ENCODE measurements at regions not wholly inside any gene's neighbourhood (a gene's known extent, or its start where the extent isn't known, plus 50 kb on each side); places are given as distances from the start of the nearest gene placed in this dataset.

GRCh38 chr1:58149271-58149812, 397.2 kb downstream of the OMA1 start:
- TF ChIP-seq CTCF (IDR thresholded peaks at IDR 0.05 in 2 of 3, conservative IDR thresholded peaks at IDR 0.05 in 1 of 3; ENCODE audit: insufficient read depth in 2 of 3, low read depth in 1 of 3, low read length in 3 of 3) (no peak), RAD21 (CRISPR knock-in tag; conservative IDR thresholded peaks at IDR 0.05 in 1 of 2, IDR thresholded peaks at IDR 0.05 in 1 of 2) (no peak), ZBTB49 (CRISPR knock-in tag; IDR thresholded peaks at IDR 0.05; ENCODE audit: borderline replicate concordance) (no peak), ID3 (CRISPR knock-in tag; IDR thresholded peaks at IDR 0.05) (no peak), ID3 (tag; IDR thresholded peaks at IDR 0.05) (no peak), ZEB2 (IDR thresholded peaks at IDR 0.05) (no peak), RBFOX2 (IDR thresholded peaks at IDR 0.05; ENCODE audit: low read depth, low read length) (no peak)

All from K562 (cell line).